Fibroblast of lung (primary cell): ENCODE measurements at regions not wholly inside any gene's neighbourhood (a gene's known extent, or its start where the extent isn't known, plus 50 kb on each side); places are given as distances from the start of the nearest gene placed in this dataset.
A peak's percentile ranks its signal among the peaks of the same experiment; 100 is the strongest.

Source experiments
- DNase-seq, 2 donors: peaks; one replicate each; pipeline versions ENCODE4 v3.0.0 to v3.0.0-alpha.2; 2010; ENCODE audit warnings: low read depth in 2 of 2
- H2AFZ ChIP-seq: 2 replicates; pipeline ENCODE4 v1.5.1; 2012; ENCODE audit warnings: low read length, control low read depth, inconsistent platforms
- H3K27ac ChIP-seq: 2 replicates; pipeline ENCODE4 v1.5.1; 2011; ENCODE audit warnings: low read length, control low read depth; ENCODE audit not compliant: insufficient read depth
- H3K27me3 ChIP-seq: 2 replicates; pipeline ENCODE4 v1.5.1; 2011; ENCODE audit warnings: mild to moderate bottlenecking, low read length; ENCODE audit not compliant: control insufficient read depth, insufficient read depth
- H3K36me3 ChIP-seq: 2 replicates; pipeline ENCODE4 v1.5.1; 2011; ENCODE audit warnings: low read length; ENCODE audit not compliant: control insufficient read depth, insufficient read depth
- H3K4me1 ChIP-seq: 2 replicates; pipeline ENCODE4 v1.5.1; 2011; ENCODE audit warnings: low read length; ENCODE audit not compliant: control insufficient read depth, insufficient read depth; ENCODE audit errors: extremely low read depth
- H3K4me2 ChIP-seq: 2 replicates; pipeline ENCODE4 v1.5.1; 2011; ENCODE audit warnings: low read length, control low read depth; ENCODE audit not compliant: insufficient read depth; ENCODE audit errors: extremely low read depth
- H3K4me3 ChIP-seq, 4 experiments: fragments of 200-600 bp in 1 of 4; sonication (generic) in 1 of 4; replicated peaks in 1 of 4; 2 replicates each; pipeline ENCODE4 v1.5.1; 2011 to 2016; ENCODE audit warnings: low read length in 4 of 4, low read depth in 3 of 4, mild to moderate bottlenecking in 3 of 4, control low read depth in 2 of 4, inconsistent platforms in 1 of 4, mixed read lengths in 1 of 4; ENCODE audit not compliant: insufficient read depth in 1 of 4; ENCODE audit errors: control extremely low read depth in 1 of 4
- H3K79me2 ChIP-seq: 2 replicates; pipeline ENCODE4 v1.5.1; 2012; ENCODE audit warnings: mild to moderate bottlenecking, low read length, inconsistent platforms; ENCODE audit not compliant: control insufficient read depth, insufficient read depth
- H3K9ac ChIP-seq: 2 replicates; pipeline ENCODE4 v1.5.1; 2011; ENCODE audit warnings: mild to moderate bottlenecking, low read length, control low read depth; ENCODE audit not compliant: insufficient read depth
- H3K9me3 ChIP-seq: 2 replicates; pipeline ENCODE4 v1.5.1; 2012; ENCODE audit warnings: low read depth, low read length; ENCODE audit not compliant: control insufficient read depth, insufficient read depth
- H4K20me1 ChIP-seq: 2 replicates; pipeline ENCODE4 v1.5.1; 2011; ENCODE audit warnings: low read length; ENCODE audit not compliant: control insufficient read depth, insufficient read depth; ENCODE audit errors: extremely low read depth
- CTCF ChIP-seq, 2 donors: IDR thresholded peaks in 1 of 2; conservative IDR thresholded peaks in 1 of 2; 1 replicate in 1 of 2; 2 replicates in 1 of 2; pipeline ENCODE4 v1.5.1; 2011 to 2012; ENCODE audit warnings: low read length in 2 of 2, control low read depth in 1 of 2, inconsistent platforms in 1 of 2, low read depth in 1 of 2, mild to moderate bottlenecking in 1 of 2
- EZH2 ChIP-seq: IDR thresholded peaks from 2 replicates; pipeline ENCODE4 v1.5.1; 2012; ENCODE audit warnings: low read length, control low read depth, mild to moderate bottlenecking; ENCODE audit errors: missing control alignments

DNA sequence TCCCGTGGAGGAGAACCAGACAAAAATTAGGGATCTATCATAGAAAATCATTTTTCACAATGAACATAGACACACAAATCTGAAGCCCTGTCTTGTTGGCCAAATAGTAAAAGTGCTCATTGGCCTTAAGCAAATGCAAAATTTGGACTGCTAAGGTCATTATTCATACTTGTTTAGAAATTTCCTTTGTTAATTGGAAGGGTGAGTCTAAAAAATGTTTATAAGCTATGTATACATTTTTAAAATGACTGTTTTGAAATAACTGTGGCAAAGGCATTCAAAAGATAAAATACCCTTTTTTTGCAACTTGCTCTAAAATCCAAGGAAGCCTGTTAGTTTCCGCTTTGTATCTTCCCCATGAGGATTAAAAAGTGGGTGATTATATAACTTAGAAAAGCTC, 195.0 kb downstream of the ZNF330 start:
- no peaks in the 10 kb centered on the region for H3K9me3 ChIP-seq
- H2AFZ ChIP-seq, result no peak overlapping the region
- peaks cover 5% of the 10 kb centered on the region for H3K4me1 ChIP-seq
- peak in 1 of 2 donors; percentile 55 for DNase-seq
- H4K20me1 ChIP-seq, result no peaks in the 10 kb centered on the region
- TF ChIP-seq EZH2 (no peak), CTCF (conservative IDR thresholded peaks at IDR 0.05 in 1 of 2, IDR thresholded peaks at IDR 0.05 in 1 of 2; ENCODE audit: low read depth in 1 of 2, low read length in 2 of 2) (no peak)
- H3K9ac ChIP-seq, result no peak overlapping the region
- no peak overlapping the region for H3K4me2 ChIP-seq
- no peaks in the 10 kb centered on the region for H3K27me3 ChIP-seq
- no peak overlapping the region for H3K4me3 ChIP-seq
- H3K36me3 ChIP-seq, result no peaks in the 10 kb centered on the region
- H3K79me2 ChIP-seq, result no peaks in the 10 kb centered on the region
- H3K27ac ChIP-seq, result no peak overlapping the region

- H3K79me2 ChIP-seq, result no peaks in the 10 kb centered on the region
- no peaks in the 10 kb centered on the region for H4K20me1 ChIP-seq
- H3K4me2 ChIP-seq, result no peak overlapping the region
- H3K27ac ChIP-seq, result no peak overlapping the region
- H3K27me3 ChIP-seq, result no peaks in the 10 kb centered on the region
- H2AFZ ChIP-seq, result no peak overlapping the region
- DNase-seq, result peak; percentile 55 to 81
- no peak overlapping the region for H3K9ac ChIP-seq
- H3K4me3 ChIP-seq, result no peak overlapping the region
- no peaks in the 10 kb centered on the region for H3K9me3 ChIP-seq
- H3K36me3 ChIP-seq, result no peaks in the 10 kb centered on the region
- TF ChIP-seq CTCF (conservative IDR thresholded peaks at IDR 0.05 in 1 of 2, IDR thresholded peaks at IDR 0.05 in 1 of 2; ENCODE audit: low read depth in 1 of 2, low read length in 2 of 2) (no peak), EZH2 (no peak)
- peaks cover 4% of the 10 kb centered on the region for H3K4me1 ChIP-seq
Measured at GRCh38 chr4:141416219-141416618, 195.5 kb downstream of the ZNF330 start.

- no peak overlapping the region for H3K27ac ChIP-seq
- H3K36me3 ChIP-seq, result no peaks in the 10 kb centered on the region
- no peaks in the 10 kb centered on the region for H4K20me1 ChIP-seq
- H3K9ac ChIP-seq, result no peak overlapping the region
- no peaks in the 10 kb centered on the region for H3K9me3 ChIP-seq
- no peaks in the 10 kb centered on the region for H3K27me3 ChIP-seq
- no peak overlapping the region for H3K4me2 ChIP-seq
- no peaks in the 10 kb centered on the region for H3K79me2 ChIP-seq
- TF ChIP-seq EZH2, result no peak
- TF ChIP-seq CTCF (conservative IDR thresholded peaks at IDR 0.05 in 1 of 2, IDR thresholded peaks at IDR 0.05 in 1 of 2; ENCODE audit: low read depth in 1 of 2, low read length in 2 of 2), result no peak
- no peak overlapping the region for H2AFZ ChIP-seq
- peak; percentile 49 to 68 for DNase-seq
- H3K4me1 ChIP-seq, result peaks cover 2% of the 10 kb centered on the region
- H3K4me3 ChIP-seq, result no peak overlapping the region
Measured at GRCh38 chr4:141416677-141417363, 196.1 kb downstream of the ZNF330 start.
